ENCODE measurements at regions not wholly inside any gene's neighbourhood (a gene's known extent, or its start where the extent isn't known, plus 50 kb on each side); places are given as distances from the start of the nearest gene placed in this dataset.

GRCh38 chr6:87919001-87919400, 128.6 kb upstream of the SPACA1 start:
- no peak for TF ChIP-seq CTCF (conservative IDR thresholded peaks at IDR 0.05 in 1 of 2, IDR thresholded peaks at IDR 0.05 in 1 of 2; ENCODE audit: extremely low read depth in 1 of 2, insufficient read depth in 1 of 2, low read depth in 1 of 2, low read length in 2 of 2)
- no peak for TF ChIP-seq EZH2 (IDR thresholded peaks at IDR 0.05; ENCODE audit: borderline replicate concordance, low read length)
